Activated CD8-positive, alpha-beta T cell treated with anti-CD3 and anti-CD28 coated beads for 36 hours (primary cell): ENCODE measurements at regions not wholly inside any gene's neighbourhood (a gene's known extent, or its start where the extent isn't known, plus 50 kb on each side); places are given as distances from the start of the nearest gene placed in this dataset.

Experiments used
- ATAC-seq: fragments of 200-7000 bp; cut with Tn5 transposase; one replicate; pipeline ENCODE4 v1.10.0; 2021; ENCODE audit warnings: mild to moderate bottlenecking, moderate library complexity
- CTCF ChIA-PET: fragments of 350-600 bp; sonication (Branson Sonifier 250); formaldehyde crosslinking; loops from one replicate; lab custom pipeline; 2021; ENCODE audit warnings: antibody characterized with exemption; lab: Charles Lee
- POLR2A ChIA-PET: fragments of 350-600 bp; sonication (Branson Sonifier 250); formaldehyde crosslinking; loops from one replicate; lab custom pipeline; 2021; ENCODE audit warnings: antibody characterized with exemption; lab: Charles Lee
- DNase-seq: peaks from one replicate; pipeline ENCODE4 v3.0.0-alpha.2; 2020
- H3K27ac Mint-ChIP-seq: one replicate; pipeline ENCODE4 v1.8.0; 2021; ENCODE audit warnings: mild to moderate bottlenecking, mixed read lengths
- H3K27me3 Mint-ChIP-seq: one replicate; pipeline ENCODE4 v1.8.0; 2021; ENCODE audit warnings: mixed read lengths
- H3K36me3 Mint-ChIP-seq: one replicate; pipeline ENCODE4 v1.8.0; 2021; ENCODE audit warnings: low read depth, mixed read lengths
- H3K4me1 Mint-ChIP-seq: one replicate; pipeline ENCODE4 v1.8.0; 2021; ENCODE audit warnings: low read depth, mixed read lengths
- H3K4me3 Mint-ChIP-seq: one replicate; pipeline ENCODE4 v1.8.0; 2021; ENCODE audit warnings: mild to moderate bottlenecking, moderate library complexity, mixed read lengths
- H3K9me3 Mint-ChIP-seq: one replicate; pipeline ENCODE4 v1.8.0; 2021; ENCODE audit warnings: mixed read lengths
- intact Hi-C: fragments of 100-400 bp; cut with micrococcal nuclease; formaldehyde crosslinking; loops from one replicate; pipeline ENCODE4 v1.10.0; 2022
- TF ChIP-seq, protein P1 (sequence below): fragments of 200-600 bp; IDR thresholded peaks from one replicate; pipeline ENCODE4 v1.8.0; 2022; ENCODE audit warnings: antibody characterized with exemption, mild to moderate bottlenecking

DNA sequence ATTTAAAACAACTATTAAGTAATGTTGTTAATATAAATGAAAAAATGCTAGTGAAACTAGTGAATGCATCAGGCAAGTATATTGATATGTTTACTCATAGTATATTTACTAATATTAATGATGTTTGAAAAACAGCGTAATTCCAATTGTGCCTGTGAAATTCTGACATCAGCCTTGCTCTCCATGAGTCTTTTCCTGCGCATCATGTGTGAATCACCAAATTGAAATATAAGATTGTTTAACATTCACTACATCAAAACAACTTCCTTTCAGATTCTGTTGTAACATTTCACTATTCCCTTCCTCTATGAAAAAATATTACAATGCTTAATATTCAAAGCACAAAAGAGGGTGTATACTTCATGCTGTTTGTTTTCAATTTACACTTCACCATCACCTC is 1995.9 kb upstream of the SEL1L start:
- H3K4me3 Mint-ChIP-seq, result no peak overlapping the region
- DNase-seq (no peak), ATAC-seq (no peak)
- H3K4me1 Mint-ChIP-seq, result no peaks in the 10 kb centered on the region
- no peaks in the 10 kb centered on the region for H3K36me3 Mint-ChIP-seq
- POLR2A ChIA-PET, result no interaction called here
- H3K27me3 Mint-ChIP-seq, result no peaks in the 10 kb centered on the region
- TF ChIP-seq, protein P1, sequence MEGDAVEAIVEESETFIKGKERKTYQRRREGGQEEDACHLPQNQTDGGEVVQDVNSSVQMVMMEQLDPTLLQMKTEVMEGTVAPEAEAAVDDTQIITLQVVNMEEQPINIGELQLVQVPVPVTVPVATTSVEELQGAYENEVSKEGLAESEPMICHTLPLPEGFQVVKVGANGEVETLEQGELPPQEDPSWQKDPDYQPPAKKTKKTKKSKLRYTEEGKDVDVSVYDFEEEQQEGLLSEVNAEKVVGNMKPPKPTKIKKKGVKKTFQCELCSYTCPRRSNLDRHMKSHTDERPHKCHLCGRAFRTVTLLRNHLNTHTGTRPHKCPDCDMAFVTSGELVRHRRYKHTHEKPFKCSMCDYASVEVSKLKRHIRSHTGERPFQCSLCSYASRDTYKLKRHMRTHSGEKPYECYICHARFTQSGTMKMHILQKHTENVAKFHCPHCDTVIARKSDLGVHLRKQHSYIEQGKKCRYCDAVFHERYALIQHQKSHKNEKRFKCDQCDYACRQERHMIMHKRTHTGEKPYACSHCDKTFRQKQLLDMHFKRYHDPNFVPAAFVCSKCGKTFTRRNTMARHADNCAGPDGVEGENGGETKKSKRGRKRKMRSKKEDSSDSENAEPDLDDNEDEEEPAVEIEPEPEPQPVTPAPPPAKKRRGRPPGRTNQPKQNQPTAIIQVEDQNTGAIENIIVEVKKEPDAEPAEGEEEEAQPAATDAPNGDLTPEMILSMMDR, result no peak
- no peak overlapping the region for H3K27ac Mint-ChIP-seq
- CTCF ChIA-PET, result no interaction called here
- intact Hi-C loops, result no loop called here
- peaks cover 10% of the 10 kb centered on the region for H3K9me3 Mint-ChIP-seq

- DNase-seq (no peak), ATAC-seq (no peak)
- intact Hi-C loops, result no loop called here
- TF ChIP-seq, protein P1, result no peak
- no peak overlapping the region for H3K27ac Mint-ChIP-seq
- no peaks in the 10 kb centered on the region for H3K27me3 Mint-ChIP-seq
- no peaks in the 10 kb centered on the region for H3K4me1 Mint-ChIP-seq
- CTCF ChIA-PET, result no interaction called here
- H3K36me3 Mint-ChIP-seq, result no peaks in the 10 kb centered on the region
- H3K9me3 Mint-ChIP-seq, result peaks cover 13% of the 10 kb centered on the region
- POLR2A ChIA-PET, result no interaction called here
- no peak overlapping the region for H3K4me3 Mint-ChIP-seq
Measured at GRCh38 chr14:83533734-83534133, 1996.2 kb upstream of the FLRT2 start.

GRCh38 chr14:83534995-83535394 is 1994.9 kb upstream of the FLRT2 start:
- DNase-seq (no peak), ATAC-seq (no peak)
- Mint-ChIP-seq H3K27me3 (no peaks in the 10 kb centered on the region), H3K27ac (no peak overlapping the region), H3K4me3 (no peak overlapping the region), H3K9me3 (peaks cover 15% of the 10 kb centered on the region), H3K36me3 (no peaks in the 10 kb centered on the region), H3K4me1 (no peaks in the 10 kb centered on the region)
- CTCF ChIA-PET, result no interaction called here
- intact Hi-C loops, result no loop called here
- POLR2A ChIA-PET, result no interaction called here
- TF ChIP-seq, protein P1, result no peak

- TF ChIP-seq, protein P1, result no peak
- DNase-seq (no peak), ATAC-seq (no peak)
- ChIA-PET CTCF (no interaction called here), POLR2A (no interaction called here)
- H3K9me3 Mint-ChIP-seq, result peaks cover 15% of the 10 kb centered on the region
- no peak overlapping the region for H3K4me3 Mint-ChIP-seq
- H3K27ac Mint-ChIP-seq, result no peak overlapping the region
- H3K27me3 Mint-ChIP-seq, result no peaks in the 10 kb centered on the region
- intact Hi-C loops, result no loop called here
- no peaks in the 10 kb centered on the region for H3K36me3 Mint-ChIP-seq
- H3K4me1 Mint-ChIP-seq, result no peaks in the 10 kb centered on the region
Measured at GRCh38 chr14:83535444-83535843, 1994.5 kb upstream of the FLRT2 start.

GRCh38 chr14:83541147-83541546 is 1988.8 kb upstream of the FLRT2 start:
- no peaks in the 10 kb centered on the region for H3K36me3 Mint-ChIP-seq
- CTCF ChIA-PET, result no interaction called here
- TF ChIP-seq, protein P1, result no peak

More at GRCh38 chr14:83541147-83541546, 1988.8 kb upstream of the FLRT2 start:
- H3K27me3 Mint-ChIP-seq, result no peaks in the 10 kb centered on the region
- H3K4me3 Mint-ChIP-seq, result no peak overlapping the region
- H3K27ac Mint-ChIP-seq, result no peak overlapping the region
- peaks cover 13% of the 10 kb centered on the region for H3K9me3 Mint-ChIP-seq
- intact Hi-C loops, result no loop called here
- no peak for DNase-seq
- POLR2A ChIA-PET, result no interaction called here
- no peak for ATAC-seq
- no peaks in the 10 kb centered on the region for H3K4me1 Mint-ChIP-seq
